H9 (cell line): ENCODE measurements at regions not wholly inside any gene's neighbourhood (a gene's known extent, or its start where the extent isn't known, plus 50 kb on each side); places are given as distances from the start of the nearest gene placed in this dataset.

Experiments used
- DNase-seq: peaks from one replicate; pipeline ENCODE4 v3.0.0-alpha.2; 2017
- H2AFZ ChIP-seq: one replicate; pipeline ENCODE4 v1.6.1; 2013; ENCODE audit warnings: mild to moderate bottlenecking, low read length, control low read depth, moderate library complexity
- H2AK5ac ChIP-seq: 2 replicates; pipeline ENCODE4 v1.6.1; 2013; ENCODE audit warnings: low read length, control low read depth, mixed read lengths; ENCODE audit not compliant: insufficient read length
- H2BK120ac ChIP-seq: one replicate; pipeline ENCODE4 v1.6.1; 2013; ENCODE audit warnings: low read depth, mild to moderate bottlenecking, low read length, control low read depth, inconsistent platforms; ENCODE audit not compliant: poor library complexity, severe bottlenecking
- H2BK12ac ChIP-seq: 2 replicates; pipeline ENCODE4 v1.6.1; 2013; ENCODE audit warnings: low read length, control low read depth, mixed read lengths, low read depth; ENCODE audit not compliant: insufficient read length
- H2BK15ac ChIP-seq: 2 replicates; pipeline ENCODE4 v1.6.1; 2013; ENCODE audit warnings: low read depth, low read length, control low read depth
- H2BK20ac ChIP-seq: one replicate; pipeline ENCODE4 v1.6.1; 2013; ENCODE audit warnings: low read depth, mild to moderate bottlenecking, low read length, control low read depth, inconsistent platforms; ENCODE audit not compliant: poor library complexity, severe bottlenecking
- H2BK5ac ChIP-seq: 2 replicates; pipeline ENCODE4 v1.6.1; 2013; ENCODE audit warnings: low read length, control low read depth, mixed read lengths; ENCODE audit not compliant: insufficient read length
- H3K14ac ChIP-seq: 2 replicates; pipeline ENCODE4 v1.6.1; 2013; ENCODE audit warnings: low read length, control low read depth; ENCODE audit not compliant: insufficient read depth
- H3K18ac ChIP-seq: 2 replicates; pipeline ENCODE4 v1.6.1; 2013; ENCODE audit warnings: low read depth, mild to moderate bottlenecking, mixed read lengths, low read length, control low read depth; ENCODE audit not compliant: insufficient read length
- H3K23ac ChIP-seq: 2 replicates; pipeline ENCODE4 v1.6.1; 2013; ENCODE audit warnings: low read length, control low read depth, mixed read lengths, low read depth; ENCODE audit not compliant: insufficient read length
- H3K23me2 ChIP-seq: 2 replicates; pipeline ENCODE4 v1.6.1; 2013; ENCODE audit warnings: low read depth, mild to moderate bottlenecking, mixed read lengths, low read length, control low read depth; ENCODE audit not compliant: insufficient read length, poor library complexity, severe bottlenecking
- H3K27ac ChIP-seq: 2 replicates; pipeline ENCODE4 v1.5.1; 2013; ENCODE audit warnings: low read length, control low read depth, mixed read lengths, low read depth; ENCODE audit not compliant: insufficient read length
- H3K27me3 ChIP-seq: 2 replicates; pipeline ENCODE4 v1.6.1; 2013; ENCODE audit warnings: low read length, control low read depth, inconsistent platforms; ENCODE audit not compliant: insufficient read depth
- H3K4ac ChIP-seq: 2 replicates; pipeline ENCODE4 v1.6.1; 2013; ENCODE audit warnings: low read depth, mild to moderate bottlenecking, control low read depth, inconsistent platforms, low read length, moderate library complexity
- H3K4me1 ChIP-seq: 2 replicates; pipeline ENCODE4 v1.6.1; 2013; ENCODE audit warnings: low read length, control low read depth, inconsistent platforms; ENCODE audit not compliant: insufficient read depth
- H3K4me2 ChIP-seq: 2 replicates; pipeline ENCODE4 v1.6.1; 2013; ENCODE audit warnings: low read length, control low read depth, mixed read lengths; ENCODE audit not compliant: insufficient read length, insufficient read depth
- H3K56ac ChIP-seq: 2 replicates; pipeline ENCODE4 v1.6.1; 2013; ENCODE audit warnings: low read depth, mild to moderate bottlenecking, mixed read lengths, low read length, control low read depth; ENCODE audit not compliant: insufficient read length
- H3K79me1 ChIP-seq: 2 replicates; pipeline ENCODE4 v1.6.1; 2013; ENCODE audit warnings: low read depth, mild to moderate bottlenecking, moderate library complexity, low read length, control low read depth, inconsistent platforms; ENCODE audit not compliant: insufficient read depth, poor library complexity, severe bottlenecking
- H3K79me2 ChIP-seq: 2 replicates; pipeline ENCODE4 v1.6.1; 2013; ENCODE audit warnings: low read length, control low read depth, inconsistent platforms; ENCODE audit not compliant: insufficient read depth
- H3K9ac ChIP-seq: 2 replicates; pipeline ENCODE4 v1.6.1; 2013; ENCODE audit warnings: low read length, control low read depth, mixed read lengths; ENCODE audit not compliant: insufficient read length; ENCODE audit errors: extremely low read depth
- H3K9me3 ChIP-seq: one replicate; pipeline ENCODE4 v1.6.1; 2013; ENCODE audit warnings: low read depth, low read length, inconsistent platforms; ENCODE audit not compliant: control insufficient read depth
- H3T11ph ChIP-seq: one replicate; pipeline ENCODE4 v1.6.1; 2013; ENCODE audit warnings: mild to moderate bottlenecking, low read length, control low read depth, inconsistent platforms
- H4K20me1 ChIP-seq: one replicate; pipeline ENCODE4 v1.6.1; 2013; ENCODE audit not compliant: control insufficient read depth, insufficient read length, insufficient read depth
- H4K5ac ChIP-seq: 2 replicates; pipeline ENCODE4 v1.6.1; 2013; ENCODE audit warnings: low read depth, mild to moderate bottlenecking, mixed read lengths, low read length, control low read depth; ENCODE audit not compliant: insufficient read length
- H4K8ac ChIP-seq: replicated peaks from 2 replicates; pipeline ENCODE4 v1.6.1; 2013; ENCODE audit warnings: low read length, control low read depth, mixed read lengths, low read depth; ENCODE audit not compliant: insufficient read length
- H4K91ac ChIP-seq: 2 replicates; pipeline ENCODE4 v1.6.1; 2013; ENCODE audit warnings: low read depth, mild to moderate bottlenecking, moderate library complexity, mixed read lengths, low read length, control low read depth; ENCODE audit not compliant: insufficient read length
- H3K27ac Mint-ChIP-seq, 3 experiments: 2 replicates in 2 of 3; 3 replicates in 1 of 3; pipeline ENCODE4 v1.8.0; 2020 to 2021; ENCODE audit warnings: mixed read lengths in 3 of 3, mild to moderate bottlenecking in 1 of 3, moderate library complexity in 1 of 3
- H3K27me3 Mint-ChIP-seq: 2 replicates; pipeline ENCODE4 v1.8.0; 2021; ENCODE audit warnings: low read depth, mild to moderate bottlenecking, moderate library complexity, mixed read lengths
- H3K36me3 Mint-ChIP-seq, 3 experiments: 2 replicates in 2 of 3; 3 replicates in 1 of 3; pipeline ENCODE4 v1.8.0; 2020 to 2021; ENCODE audit warnings: low read depth in 3 of 3, mixed read lengths in 3 of 3; ENCODE audit not compliant: insufficient read depth in 1 of 3
- H3K4me1 Mint-ChIP-seq, 2 experiments: 2 replicates each; pipeline ENCODE4 v1.8.0; 2020; ENCODE audit warnings: mixed read lengths in 2 of 2
- H3K4me3 Mint-ChIP-seq, 2 experiments: 2 replicates in 1 of 2; 3 replicates in 1 of 2; pipeline ENCODE4 v1.8.0; 2020 to 2021; ENCODE audit warnings: mild to moderate bottlenecking in 2 of 2, mixed read lengths in 2 of 2, moderate library complexity in 1 of 2
- H3K9me3 Mint-ChIP-seq, 2 experiments: 2 replicates in 1 of 2; 3 replicates in 1 of 2; pipeline ENCODE4 v1.8.0; 2020; ENCODE audit warnings: mild to moderate bottlenecking in 2 of 2, mixed read lengths in 2 of 2, moderate library complexity in 1 of 2
- WGBS: extraction: QIAGEN DNeasy Blood & Tissue Kit; methylation state at CpG from one replicate; pipeline ENCODE4 v1.1.7; 2013; ENCODE audit warnings: missing lambda C conversion rate, low lambda C conversion rate, mixed read lengths; ENCODE audit not compliant: insufficient read length; ENCODE audit errors: extremely low coverage; 5-methylcytosine and 5-hydroxymethylcytosine counted together
- TF ChIP-seq, protein P1 (sequence below): fragments of 200-600 bp; sonication (generic); conservative IDR thresholded peaks from 3 replicates; pipeline ENCODE4 v1.8.0; 2021; ENCODE audit warnings: antibody characterized with exemption, mild to moderate bottlenecking

DNA sequence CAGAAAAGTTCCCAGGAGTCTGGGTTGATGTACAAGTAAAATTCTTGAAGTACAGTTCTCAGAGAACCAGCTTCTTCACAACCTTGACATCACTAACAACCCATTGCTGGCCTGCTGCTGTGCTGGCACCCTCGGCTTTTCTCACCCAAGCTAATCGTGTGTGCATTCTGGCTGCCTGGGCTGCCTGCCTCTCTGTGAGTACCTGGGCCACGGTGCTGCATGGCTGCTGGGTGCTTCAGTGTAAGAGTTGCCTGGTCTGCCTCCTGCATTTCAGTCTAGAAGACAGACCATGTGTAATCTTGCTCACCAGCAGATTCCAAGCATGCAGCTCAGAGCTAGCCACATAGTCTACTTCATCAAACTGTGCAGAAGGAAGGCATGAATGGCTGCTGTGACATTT, 50.5 kb upstream of the MEDAG start:
- peaks cover 0 to 6% of the 10 kb centered on the region in 2 experiments; a peak in 3 of 4 replicates for H3K4me1 Mint-ChIP-seq

More for the DNA sequence above, 50.5 kb upstream of the MEDAG start:
- no peaks in the 10 kb centered on the region; the same call in 1 of the 2 replicates for H3K27me3 ChIP-seq
- no peak overlapping the region for H2AFZ ChIP-seq
- no peaks in the 10 kb centered on the region for H4K20me1 ChIP-seq
- H3K4me3 Mint-ChIP-seq = no peak overlapping the region
- H3K56ac ChIP-seq = no peak overlapping the region
- H3K23ac ChIP-seq = no peak overlapping the region
- WGBS = no CpG with 5 or more reads among the region's 3 CpGs
- H4K8ac ChIP-seq = no peak overlapping the region
- H3K9ac ChIP-seq = no peak overlapping the region
- no peak overlapping the region for H2BK20ac ChIP-seq
- TF ChIP-seq, protein P1, sequence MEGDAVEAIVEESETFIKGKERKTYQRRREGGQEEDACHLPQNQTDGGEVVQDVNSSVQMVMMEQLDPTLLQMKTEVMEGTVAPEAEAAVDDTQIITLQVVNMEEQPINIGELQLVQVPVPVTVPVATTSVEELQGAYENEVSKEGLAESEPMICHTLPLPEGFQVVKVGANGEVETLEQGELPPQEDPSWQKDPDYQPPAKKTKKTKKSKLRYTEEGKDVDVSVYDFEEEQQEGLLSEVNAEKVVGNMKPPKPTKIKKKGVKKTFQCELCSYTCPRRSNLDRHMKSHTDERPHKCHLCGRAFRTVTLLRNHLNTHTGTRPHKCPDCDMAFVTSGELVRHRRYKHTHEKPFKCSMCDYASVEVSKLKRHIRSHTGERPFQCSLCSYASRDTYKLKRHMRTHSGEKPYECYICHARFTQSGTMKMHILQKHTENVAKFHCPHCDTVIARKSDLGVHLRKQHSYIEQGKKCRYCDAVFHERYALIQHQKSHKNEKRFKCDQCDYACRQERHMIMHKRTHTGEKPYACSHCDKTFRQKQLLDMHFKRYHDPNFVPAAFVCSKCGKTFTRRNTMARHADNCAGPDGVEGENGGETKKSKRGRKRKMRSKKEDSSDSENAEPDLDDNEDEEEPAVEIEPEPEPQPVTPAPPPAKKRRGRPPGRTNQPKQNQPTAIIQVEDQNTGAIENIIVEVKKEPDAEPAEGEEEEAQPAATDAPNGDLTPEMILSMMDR = no peak
- peaks cover 0 to 2% of the 10 kb centered on the region in 2 experiments; a peak in 2 of 5 replicates for H3K9me3 Mint-ChIP-seq
- no peak overlapping the region for H2BK5ac ChIP-seq
- no peaks in the 10 kb centered on the region for H3K23me2 ChIP-seq
- H2AK5ac ChIP-seq = no peak overlapping the region
- H3K36me3 Mint-ChIP-seq = 0 out of 7 replicates have a peak, but pooled peaks cover 0 to 4% (median 0%) of the 10 kb centered on the region in 3 experiments
- no peak overlapping the region for H3K4ac ChIP-seq
- H3K27me3 Mint-ChIP-seq = peaks cover 43% of the 10 kb centered on the region
- no peak overlapping the region for H3K27ac ChIP-seq
- H3K79me2 ChIP-seq = no peaks in the 10 kb centered on the region
- no peak overlapping the region for H3K4me2 ChIP-seq
- no peak overlapping the region for H3K14ac ChIP-seq
- no peak overlapping the region for H3K18ac ChIP-seq
- H3K4me1 ChIP-seq = no peaks in the 10 kb centered on the region
- H2BK120ac ChIP-seq = no peak overlapping the region
- H3K79me1 ChIP-seq = no peaks in the 10 kb centered on the region
- H3T11ph ChIP-seq = no peak overlapping the region
- no peak overlapping the region for H4K5ac ChIP-seq
- no peak overlapping the region for H2BK15ac ChIP-seq
- DNase-seq = no peak
- H3K27ac Mint-ChIP-seq = no peak overlapping the region
- no peaks in the 10 kb centered on the region for H3K9me3 ChIP-seq
- H4K91ac ChIP-seq = no peak overlapping the region
- H2BK12ac ChIP-seq = no peak overlapping the region
